ENCODE measurements at regions not wholly inside any gene's neighbourhood (a gene's known extent, or its start where the extent isn't known, plus 50 kb on each side); places are given as distances from the start of the nearest gene placed in this dataset.

GRCh38 chr7:35483568-35483967, 211.4 kb downstream of the HERPUD2 start:
- ATAC-seq (no peak), DNase-seq (ENCODE audit: low read depth, low spot score) (no peak), FAIRE-seq (no peak)
- Histone ChIP-seq H3K79me2 (ENCODE audit: control insufficient read depth, insufficient read depth, low read length) (no peaks in the 10 kb centered on the region), H3K9ac (ENCODE audit: control insufficient read depth, insufficient read depth, low read length) (no peak overlapping the region), H3K4me2 (ENCODE audit: control insufficient read depth, insufficient read depth) (no peak overlapping the region), H3K9me3 (replicated peaks; ENCODE audit: control insufficient read depth, insufficient read depth, low read length) (no peaks in the 10 kb centered on the region), H2AFZ (ENCODE audit: control insufficient read depth, low read depth, low read length) (no peak overlapping the region), H3K4me3 (no peak overlapping the region), H3K36me3 (ENCODE audit: control insufficient read depth in 2 of 2, insufficient read depth in 2 of 2, low read length in 1 of 2) (no peaks in the 10 kb centered on the region), H3K27ac (ENCODE audit: control insufficient read depth, insufficient read depth) (no peak overlapping the region), H3K27me3 (replicated peaks in 1 of 2; ENCODE audit: control insufficient read depth in 2 of 2, insufficient read depth in 2 of 2, low read length in 1 of 2) (no peaks in the 10 kb centered on the region; a peak in 1 of 4 replicates), H4K20me1 (ENCODE audit: control insufficient read depth, insufficient read depth) (no peaks in the 10 kb centered on the region), H3K4me1 (ENCODE audit: control insufficient read depth, insufficient read depth, low read length) (no peaks in the 10 kb centered on the region)
- intact Hi-C loops (cut with micrococcal nuclease; ENCODE audit: unreplicated experiment) (no loop called here), in situ Hi-C loops (cut with MboI) (no loop called here)
- POLR2A ChIA-PET = no interaction called here
- RAD21 ChIA-PET (ENCODE audit: unreplicated experiment) = no interaction called here
- 25% methylated on average over 2 of the region's 2 CpGs for WGBS (ENCODE audit: insufficient coverage, insufficient replicate concordance, low lambda C conversion rate, missing lambda C conversion rate)
- CTCF ChIA-PET = no interaction called here
- SMC1A ChIA-PET (ENCODE audit: uncharacterized antibody, unreplicated experiment) = no interaction called here
- TF ChIP-seq MXI1 (IDR thresholded peaks at IDR 0.05; ENCODE audit: low read depth, low read length) (no peak), POLR2A (IDR thresholded peaks at IDR 0.05; ENCODE audit: low read depth, low read length) (no peak), EGR1 (IDR thresholded peaks at IDR 0.05; ENCODE audit: borderline replicate concordance in 1 of 2, low read depth in 2 of 2, low read length in 2 of 2) (no peak), HCFC1 (IDR thresholded peaks at IDR 0.05; ENCODE audit: low read length) (no peak), YBX1 (IDR thresholded peaks at IDR 0.05) (no peak), TARDBP (IDR thresholded peaks at IDR 0.05; ENCODE audit: borderline replicate concordance) (no peak), PAX8 (IDR thresholded peaks at IDR 0.05) (no peak), SREBF2 (IDR thresholded peaks at IDR 0.05; ENCODE audit: low read length) (no peak), SMAD1 (IDR thresholded peaks at IDR 0.05; ENCODE audit: low read depth, partially characterized antibody) (no peak), ATF7 (IDR thresholded peaks at IDR 0.05; ENCODE audit: low read depth) (no peak), LARP7 (IDR thresholded peaks at IDR 0.05) (no peak)
- TF ChIP-seq, protein P1, sequence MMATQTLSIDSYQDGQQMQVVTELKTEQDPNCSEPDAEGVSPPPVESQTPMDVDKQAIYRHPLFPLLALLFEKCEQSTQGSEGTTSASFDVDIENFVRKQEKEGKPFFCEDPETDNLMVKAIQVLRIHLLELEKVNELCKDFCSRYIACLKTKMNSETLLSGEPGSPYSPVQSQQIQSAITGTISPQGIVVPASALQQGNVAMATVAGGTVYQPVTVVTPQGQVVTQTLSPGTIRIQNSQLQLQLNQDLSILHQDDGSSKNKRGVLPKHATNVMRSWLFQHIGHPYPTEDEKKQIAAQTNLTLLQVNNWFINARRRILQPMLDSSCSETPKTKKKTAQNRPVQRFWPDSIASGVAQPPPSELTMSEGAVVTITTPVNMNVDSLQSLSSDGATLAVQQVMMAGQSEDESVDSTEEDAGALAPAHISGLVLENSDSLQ (IDR thresholded peaks at IDR 0.05) = no peak
- TF ChIP-seq, protein P2, sequence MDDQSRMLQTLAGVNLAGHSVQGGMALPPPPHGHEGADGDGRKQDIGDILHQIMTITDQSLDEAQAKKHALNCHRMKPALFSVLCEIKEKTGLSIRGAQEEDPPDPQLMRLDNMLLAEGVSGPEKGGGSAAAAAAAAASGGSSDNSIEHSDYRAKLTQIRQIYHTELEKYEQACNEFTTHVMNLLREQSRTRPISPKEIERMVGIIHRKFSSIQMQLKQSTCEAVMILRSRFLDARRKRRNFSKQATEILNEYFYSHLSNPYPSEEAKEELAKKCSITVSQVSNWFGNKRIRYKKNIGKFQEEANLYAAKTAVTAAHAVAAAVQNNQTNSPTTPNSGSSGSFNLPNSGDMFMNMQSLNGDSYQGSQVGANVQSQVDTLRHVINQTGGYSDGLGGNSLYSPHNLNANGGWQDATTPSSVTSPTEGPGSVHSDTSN (IDR thresholded peaks at IDR 0.05; ENCODE audit: insufficient replicate concordance, low read depth, low read length) = no peak
- TF ChIP-seq, protein P3, sequence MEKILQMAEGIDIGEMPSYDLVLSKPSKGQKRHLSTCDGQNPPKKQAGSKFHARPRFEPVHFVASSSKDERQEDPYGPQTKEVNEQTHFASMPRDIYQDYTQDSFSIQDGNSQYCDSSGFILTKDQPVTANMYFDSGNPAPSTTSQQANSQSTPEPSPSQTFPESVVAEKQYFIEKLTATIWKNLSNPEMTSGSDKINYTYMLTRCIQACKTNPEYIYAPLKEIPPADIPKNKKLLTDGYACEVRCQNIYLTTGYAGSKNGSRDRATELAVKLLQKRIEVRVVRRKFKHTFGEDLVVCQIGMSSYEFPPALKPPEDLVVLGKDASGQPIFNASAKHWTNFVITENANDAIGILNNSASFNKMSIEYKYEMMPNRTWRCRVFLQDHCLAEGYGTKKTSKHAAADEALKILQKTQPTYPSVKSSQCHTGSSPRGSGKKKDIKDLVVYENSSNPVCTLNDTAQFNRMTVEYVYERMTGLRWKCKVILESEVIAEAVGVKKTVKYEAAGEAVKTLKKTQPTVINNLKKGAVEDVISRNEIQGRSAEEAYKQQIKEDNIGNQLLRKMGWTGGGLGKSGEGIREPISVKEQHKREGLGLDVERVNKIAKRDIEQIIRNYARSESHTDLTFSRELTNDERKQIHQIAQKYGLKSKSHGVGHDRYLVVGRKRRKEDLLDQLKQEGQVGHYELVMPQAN (conservative IDR thresholded peaks at IDR 0.05) = no peak
- TF ChIP-seq, protein P4, sequence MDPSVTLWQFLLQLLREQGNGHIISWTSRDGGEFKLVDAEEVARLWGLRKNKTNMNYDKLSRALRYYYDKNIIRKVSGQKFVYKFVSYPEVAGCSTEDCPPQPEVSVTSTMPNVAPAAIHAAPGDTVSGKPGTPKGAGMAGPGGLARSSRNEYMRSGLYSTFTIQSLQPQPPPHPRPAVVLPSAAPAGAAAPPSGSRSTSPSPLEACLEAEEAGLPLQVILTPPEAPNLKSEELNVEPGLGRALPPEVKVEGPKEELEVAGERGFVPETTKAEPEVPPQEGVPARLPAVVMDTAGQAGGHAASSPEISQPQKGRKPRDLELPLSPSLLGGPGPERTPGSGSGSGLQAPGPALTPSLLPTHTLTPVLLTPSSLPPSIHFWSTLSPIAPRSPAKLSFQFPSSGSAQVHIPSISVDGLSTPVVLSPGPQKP (IDR thresholded peaks at IDR 0.05; ENCODE audit: low read depth, low read length) = no peak
- TF ChIP-seq, protein P5, sequence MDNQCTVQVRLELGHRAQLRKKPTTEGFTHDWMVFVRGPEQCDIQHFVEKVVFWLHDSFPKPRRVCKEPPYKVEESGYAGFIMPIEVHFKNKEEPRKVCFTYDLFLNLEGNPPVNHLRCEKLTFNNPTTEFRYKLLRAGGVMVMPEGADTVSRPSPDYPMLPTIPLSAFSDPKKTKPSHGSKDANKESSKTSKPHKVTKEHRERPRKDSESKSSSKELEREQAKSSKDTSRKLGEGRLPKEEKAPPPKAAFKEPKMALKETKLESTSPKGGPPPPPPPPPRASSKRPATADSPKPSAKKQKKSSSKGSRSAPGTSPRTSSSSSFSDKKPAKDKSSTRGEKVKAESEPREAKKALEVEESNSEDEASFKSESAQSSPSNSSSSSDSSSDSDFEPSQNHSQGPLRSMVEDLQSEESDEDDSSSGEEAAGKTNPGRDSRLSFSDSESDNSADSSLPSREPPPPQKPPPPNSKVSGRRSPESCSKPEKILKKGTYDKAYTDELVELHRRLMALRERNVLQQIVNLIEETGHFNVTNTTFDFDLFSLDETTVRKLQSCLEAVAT (IDR thresholded peaks at IDR 0.05) = no peak
- TF ChIP-seq, protein P6, sequence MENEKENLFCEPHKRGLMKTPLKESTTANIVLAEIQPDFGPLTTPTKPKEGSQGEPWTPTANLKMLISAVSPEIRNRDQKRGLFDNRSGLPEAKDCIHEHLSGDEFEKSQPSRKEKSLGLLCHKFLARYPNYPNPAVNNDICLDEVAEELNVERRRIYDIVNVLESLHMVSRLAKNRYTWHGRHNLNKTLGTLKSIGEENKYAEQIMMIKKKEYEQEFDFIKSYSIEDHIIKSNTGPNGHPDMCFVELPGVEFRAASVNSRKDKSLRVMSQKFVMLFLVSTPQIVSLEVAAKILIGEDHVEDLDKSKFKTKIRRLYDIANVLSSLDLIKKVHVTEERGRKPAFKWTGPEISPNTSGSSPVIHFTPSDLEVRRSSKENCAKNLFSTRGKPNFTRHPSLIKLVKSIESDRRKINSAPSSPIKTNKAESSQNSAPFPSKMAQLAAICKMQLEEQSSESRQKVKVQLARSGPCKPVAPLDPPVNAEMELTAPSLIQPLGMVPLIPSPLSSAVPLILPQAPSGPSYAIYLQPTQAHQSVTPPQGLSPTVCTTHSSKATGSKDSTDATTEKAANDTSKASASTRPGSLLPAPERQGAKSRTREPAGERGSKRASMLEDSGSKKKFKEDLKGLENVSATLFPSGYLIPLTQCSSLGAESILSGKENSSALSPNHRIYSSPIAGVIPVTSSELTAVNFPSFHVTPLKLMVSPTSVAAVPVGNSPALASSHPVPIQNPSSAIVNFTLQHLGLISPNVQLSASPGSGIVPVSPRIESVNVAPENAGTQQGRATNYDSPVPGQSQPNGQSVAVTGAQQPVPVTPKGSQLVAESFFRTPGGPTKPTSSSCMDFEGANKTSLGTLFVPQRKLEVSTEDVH (IDR thresholded peaks at IDR 0.05; ENCODE audit: low read depth, partially characterized antibody) = no peak
- BruUV-seq (replicated peaks) = no TSS peak

Data from GM12878 (cell line).